Myocyte (in vitro differentiated cells): ENCODE measurements at regions not wholly inside any gene's neighbourhood (a gene's known extent, or its start where the extent isn't known, plus 50 kb on each side); places are given as distances from the start of the nearest gene placed in this dataset.

Source experiments
- DNase-seq: peaks from one replicate; pipeline ENCODE4 v3.0.0-alpha.2; 2012; ENCODE audit warnings: low read depth

DNA sequence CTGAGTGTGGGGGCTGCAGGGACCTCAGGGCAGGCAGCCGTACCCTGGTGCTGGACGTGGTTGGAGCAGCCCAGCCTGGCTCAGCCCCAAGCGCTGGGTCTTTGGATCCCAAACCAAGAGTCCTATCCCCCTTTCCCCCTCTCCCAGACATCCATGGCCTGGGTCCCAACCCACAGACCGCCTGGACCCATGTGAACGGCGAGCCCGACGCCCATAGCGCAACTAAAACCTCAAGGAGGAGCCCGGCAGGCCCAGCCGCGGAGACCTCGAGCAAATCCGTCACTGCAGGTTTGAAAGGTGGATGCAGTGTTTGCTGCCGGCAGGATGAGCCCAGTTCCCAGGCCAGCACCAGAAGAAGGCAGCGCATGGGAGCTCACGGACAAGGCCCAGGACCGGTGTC is 337.0 kb downstream of the BRD1 start:
- DNase-seq: no peak

DNA sequence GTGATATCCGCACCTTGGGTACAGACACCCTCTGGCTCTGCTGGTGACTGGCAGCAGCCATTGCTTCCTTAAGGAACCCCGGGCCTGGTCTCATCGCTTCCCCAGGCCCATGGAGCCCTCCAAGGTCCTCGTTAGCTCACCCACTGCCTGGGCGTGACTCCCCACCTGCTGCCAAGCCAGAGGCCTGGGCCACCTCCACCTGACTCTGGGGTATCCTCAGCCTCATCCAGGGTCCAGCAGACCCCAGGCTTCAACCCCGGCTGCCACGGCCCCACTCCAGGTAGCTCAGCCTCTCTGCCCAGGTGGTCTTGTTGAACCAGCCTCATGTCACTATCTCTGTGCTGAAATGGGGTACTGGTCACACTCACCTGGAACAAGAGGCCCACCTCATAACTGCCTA is 337.9 kb downstream of the BRD1 start:
- no peak for DNase-seq

DNA sequence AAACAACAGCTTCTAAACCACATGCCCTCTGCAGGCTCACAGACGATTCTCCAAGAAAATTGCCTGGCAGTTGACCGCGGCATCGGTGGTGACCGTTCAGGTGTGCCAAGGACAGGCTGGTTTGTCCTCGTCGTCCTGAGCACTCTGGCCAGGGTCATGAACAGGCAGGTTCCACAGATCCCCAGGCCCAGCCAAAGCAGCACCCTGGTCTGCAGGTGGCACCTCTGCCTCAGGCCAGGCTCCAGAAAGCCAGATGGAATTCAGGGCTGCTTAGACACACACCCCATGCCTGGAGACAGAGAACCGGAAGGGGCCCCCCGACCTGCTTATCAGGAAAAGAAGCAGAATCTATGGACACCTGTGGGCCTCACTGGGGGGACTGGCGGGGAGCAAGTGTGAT is 338.7 kb downstream of the BRD1 start:
- no peak for DNase-seq

DNA sequence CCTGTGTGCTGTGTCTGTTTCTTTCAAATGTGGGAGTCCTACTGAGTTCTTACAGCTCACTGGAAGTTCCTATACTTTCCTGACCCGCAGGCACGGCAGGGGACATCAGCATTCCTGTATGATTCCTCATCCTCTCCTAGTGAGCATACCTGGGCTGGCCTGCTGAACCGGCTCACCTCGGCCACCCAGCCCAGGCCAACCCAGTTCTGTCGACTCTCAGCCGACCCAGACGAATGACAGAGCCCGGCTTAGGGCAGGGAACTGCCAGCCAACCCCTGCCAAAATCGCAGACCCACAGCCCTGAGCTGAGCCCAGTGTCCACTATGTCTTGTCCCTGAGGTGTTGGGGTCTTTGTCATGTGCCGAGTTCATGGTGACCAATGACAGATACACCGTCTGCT is 339.7 kb downstream of the BRD1 start:
- DNase-seq: no peak

DNA sequence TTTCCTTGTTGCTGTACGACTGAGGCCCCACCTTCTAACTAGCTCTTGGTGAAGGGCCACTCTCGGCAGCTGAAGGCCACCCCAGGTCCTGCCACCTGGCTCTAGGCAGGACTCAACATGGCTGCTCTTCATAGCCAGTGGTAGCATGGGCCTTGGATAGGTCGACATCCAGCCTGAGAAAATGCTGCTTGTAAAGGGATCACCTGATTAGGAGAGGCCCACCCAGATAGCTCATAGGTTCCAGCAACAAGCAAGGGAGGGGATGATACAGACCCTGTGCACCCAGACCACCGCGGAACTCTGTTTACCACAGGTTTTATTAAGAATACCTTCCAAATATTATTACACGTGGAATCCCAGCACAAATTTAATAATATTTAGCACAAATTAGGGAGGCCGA is 341.4 kb downstream of the BRD1 start:
- no peak for DNase-seq

DNA sequence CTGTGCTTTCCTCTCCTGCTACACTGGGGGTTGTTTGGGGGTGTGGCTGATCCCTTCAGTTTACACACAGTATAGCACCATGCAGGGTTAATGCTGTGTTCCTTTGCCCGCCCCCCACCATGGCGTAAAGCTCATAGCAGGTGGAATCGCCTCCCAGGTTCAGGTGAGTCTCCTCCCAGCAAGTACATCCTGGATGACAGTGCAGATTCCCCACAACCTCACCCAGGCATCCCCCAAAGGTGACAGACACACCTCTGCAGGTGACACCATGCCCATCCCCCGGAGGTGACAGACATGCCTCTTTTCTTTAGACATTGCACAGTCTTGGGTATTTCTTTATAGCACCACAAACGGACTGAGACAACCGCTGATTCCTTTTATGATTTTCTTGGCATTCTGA is 343.7 kb downstream of the BRD1 start:
- DNase-seq: no peak

DNA sequence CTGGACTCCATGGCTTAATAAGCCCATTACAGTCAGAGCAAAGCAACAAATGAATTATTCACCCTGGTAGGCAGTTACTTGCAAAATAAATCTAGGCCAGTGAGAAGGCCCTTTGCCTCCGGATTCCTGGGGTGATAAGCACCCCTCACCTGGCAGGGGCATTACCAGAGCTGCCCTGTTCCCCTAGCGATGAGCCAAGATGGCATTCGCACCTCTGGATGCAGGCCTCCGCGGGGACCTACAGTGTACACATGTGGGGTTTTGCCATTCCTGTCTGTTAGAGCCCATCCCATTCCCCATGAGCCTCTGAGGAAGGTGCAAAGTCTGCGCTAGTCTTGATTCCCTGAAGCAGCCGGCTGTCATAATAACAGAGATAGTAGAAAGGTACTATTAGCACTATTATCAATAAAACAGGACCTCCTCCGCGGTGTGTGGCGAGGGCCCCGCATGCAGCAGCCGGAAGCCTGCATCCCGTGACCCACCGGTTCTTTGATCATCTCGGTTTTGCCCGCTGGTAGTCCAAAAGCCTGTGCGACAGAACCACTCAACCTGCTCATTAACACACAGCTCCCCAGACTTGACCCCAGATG is 344.3 kb downstream of the BRD1 start:
- no peak for DNase-seq

DNA sequence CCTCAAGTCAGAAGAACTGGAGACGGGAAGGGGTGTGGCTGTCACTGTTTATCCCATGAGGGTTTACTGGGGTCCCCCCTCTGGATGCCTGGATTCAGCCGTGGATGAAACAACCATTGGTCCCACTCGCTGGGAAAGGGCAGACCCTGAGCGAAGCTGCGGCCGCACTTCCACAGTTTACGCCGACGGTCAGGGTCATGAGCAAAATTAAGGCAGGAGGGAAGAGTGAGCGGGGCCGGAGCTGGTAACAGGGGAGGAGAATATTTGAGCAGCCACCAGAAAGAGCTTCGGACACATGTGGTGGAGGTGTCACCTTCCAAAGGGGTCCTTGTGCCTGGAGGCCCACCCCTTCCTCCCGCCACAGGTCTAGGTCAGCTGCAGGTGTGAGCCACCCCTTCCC is 344.9 kb downstream of the BRD1 start:
- no peak for DNase-seq

DNA sequence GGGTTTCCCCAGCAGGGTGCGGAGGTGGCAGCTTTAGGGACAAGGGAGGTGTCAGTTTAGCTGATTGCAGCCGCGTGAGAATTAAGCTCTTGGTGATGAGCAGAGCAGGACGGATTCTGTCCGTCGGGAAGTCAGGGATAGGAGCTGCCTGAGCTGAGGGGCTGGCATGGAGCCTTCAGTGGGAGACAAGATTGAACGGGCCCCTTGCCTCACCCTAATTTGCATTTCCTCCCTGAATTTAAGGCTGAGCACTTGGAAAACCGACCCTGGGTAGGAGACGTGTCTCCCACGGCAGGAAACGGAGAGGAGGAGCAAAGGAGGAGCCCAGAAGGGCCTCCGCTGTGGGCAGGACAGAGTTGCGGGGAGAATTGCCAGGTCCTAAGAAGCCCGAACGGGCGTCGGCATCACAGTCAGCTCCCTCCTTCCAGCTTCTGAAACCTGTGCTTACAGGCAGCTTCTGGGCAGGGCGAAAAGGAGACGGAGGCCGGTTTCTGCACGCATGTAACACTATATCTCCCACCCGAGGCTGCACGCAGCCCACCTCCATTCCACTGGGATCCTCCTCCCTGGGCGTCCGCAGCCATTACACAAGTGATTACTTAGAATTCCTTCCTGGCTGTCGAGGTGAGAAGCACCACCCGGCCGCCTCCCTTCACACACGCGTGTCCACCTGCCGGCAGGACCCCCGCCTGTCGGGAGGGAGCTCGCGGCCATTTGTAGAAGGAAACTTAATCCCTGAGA is 345.8 kb downstream of the BRD1 start:
- DNase-seq: no peak

DNA sequence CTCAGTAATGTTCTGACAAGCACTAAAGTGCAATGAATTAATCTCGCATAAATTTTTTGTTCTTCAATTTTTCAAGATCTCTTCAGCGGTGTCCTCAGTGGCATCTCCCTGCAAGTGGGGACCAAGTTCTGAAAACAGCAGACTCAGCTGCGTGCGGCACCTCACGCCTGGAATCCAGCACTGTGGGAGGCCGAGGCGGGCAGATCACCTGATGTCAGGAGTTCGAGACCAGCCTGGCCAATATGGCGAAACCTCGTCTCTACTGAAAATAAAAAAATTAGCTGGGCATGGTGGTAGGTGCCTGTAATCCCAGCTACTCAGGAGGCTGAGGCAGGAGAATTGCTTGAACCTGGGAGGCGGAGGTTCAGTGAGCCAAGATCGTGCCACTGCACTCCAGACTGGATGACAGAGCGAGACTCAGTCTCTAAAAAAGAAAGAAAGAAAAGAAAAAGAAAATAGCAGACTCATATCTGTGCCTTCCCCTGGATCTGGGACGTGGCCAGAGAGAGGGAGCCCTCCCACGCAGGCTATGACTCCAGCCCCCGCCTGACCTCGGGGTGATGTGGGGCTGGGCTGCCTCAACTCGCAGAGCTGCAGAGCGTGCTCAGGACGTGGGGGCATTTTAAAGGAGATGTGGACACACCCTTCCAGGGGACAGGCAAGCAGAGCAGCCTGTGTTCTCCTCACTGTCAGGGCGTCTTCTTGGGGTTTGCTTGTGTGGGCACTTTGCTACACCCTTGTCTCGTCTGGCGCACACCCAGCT is 346.6 kb downstream of the BRD1 start:
- no peak for DNase-seq

DNA sequence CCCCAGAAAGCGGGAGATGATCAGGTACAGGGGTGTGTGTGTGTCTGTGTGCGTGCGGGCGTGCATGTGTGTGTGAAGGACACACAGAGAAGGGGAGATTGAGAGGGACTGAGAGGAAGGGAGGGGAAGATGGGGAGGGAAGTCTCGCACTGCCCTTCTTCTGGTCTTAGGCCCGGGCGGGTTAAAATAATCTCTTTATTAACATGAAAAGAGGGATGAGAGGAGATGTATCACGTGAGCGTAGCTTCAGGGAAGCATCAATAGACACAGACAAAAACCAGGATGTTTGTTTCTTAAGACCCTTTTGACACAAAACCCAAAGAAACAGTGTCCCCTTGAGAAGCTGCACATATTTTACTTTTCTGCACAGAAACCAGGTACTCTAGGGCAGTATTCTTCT is 347.3 kb downstream of the BRD1 start:
- DNase-seq: no peak

DNA sequence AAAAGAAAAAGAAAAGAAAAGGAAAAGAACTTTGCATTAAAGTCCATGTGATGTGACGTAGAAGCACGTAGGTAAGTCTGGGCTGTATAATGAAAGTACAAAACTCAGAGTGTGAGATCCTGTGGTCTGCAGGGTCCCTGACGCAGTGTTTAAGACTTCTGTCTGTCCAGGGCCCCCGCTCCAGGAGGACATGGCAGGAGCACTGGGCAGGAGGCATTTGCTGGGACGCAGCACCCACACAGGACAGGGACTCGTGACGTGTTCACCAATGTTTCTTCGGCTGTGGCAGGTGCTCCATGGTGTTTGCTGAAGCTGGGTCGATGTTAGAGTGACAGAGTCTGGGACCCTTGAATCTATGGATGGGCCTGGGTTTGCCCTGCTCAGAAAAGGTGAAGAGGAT is 348.1 kb downstream of the BRD1 start:
- DNase-seq: no peak

DNA sequence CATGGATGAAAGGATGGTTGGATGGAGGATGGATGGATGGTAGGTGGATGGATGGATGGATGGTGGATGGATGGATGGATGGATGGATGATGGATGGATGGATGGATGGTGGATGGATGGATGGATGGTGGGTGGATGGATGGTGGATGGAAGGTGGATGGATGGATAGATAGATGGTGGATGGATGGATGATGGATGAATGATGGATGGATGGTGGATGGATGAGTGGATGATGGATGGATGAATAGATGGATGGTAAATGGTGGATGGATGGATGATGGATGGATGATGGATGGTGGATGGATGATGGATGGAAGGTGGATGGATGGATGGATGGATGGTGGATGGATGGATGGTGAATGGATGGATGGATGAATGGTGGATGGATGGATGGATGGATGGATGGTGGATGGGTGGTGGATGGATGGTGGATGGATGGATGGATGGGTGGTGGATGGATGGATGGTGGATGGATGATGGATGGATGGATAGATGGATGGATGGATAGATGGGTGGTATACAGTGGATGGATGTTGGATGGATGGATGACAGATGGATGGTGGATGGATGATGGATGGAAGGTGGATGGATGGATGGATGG is 350.8 kb downstream of the BRD1 start:
- no peak for DNase-seq

DNA sequence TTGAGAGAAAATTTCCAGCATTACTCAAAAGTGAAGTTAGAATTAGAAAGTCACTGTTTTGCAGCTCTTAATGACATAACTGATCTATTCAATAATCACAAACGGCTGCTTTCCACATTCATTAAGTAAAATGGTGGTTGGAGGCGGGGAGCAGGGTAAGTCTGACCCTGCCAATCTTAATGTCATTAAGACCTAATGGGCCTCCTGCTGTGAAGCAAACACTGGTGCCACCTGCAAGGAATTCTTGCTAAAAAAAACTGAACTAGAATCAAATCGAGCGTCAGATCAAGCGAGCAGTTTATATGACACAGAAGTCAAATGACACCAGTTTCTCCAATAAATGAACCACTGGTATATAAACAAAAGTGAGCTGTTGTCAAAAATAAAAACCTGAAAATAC is 351.5 kb downstream of the BRD1 start:
- DNase-seq: no peak

DNA sequence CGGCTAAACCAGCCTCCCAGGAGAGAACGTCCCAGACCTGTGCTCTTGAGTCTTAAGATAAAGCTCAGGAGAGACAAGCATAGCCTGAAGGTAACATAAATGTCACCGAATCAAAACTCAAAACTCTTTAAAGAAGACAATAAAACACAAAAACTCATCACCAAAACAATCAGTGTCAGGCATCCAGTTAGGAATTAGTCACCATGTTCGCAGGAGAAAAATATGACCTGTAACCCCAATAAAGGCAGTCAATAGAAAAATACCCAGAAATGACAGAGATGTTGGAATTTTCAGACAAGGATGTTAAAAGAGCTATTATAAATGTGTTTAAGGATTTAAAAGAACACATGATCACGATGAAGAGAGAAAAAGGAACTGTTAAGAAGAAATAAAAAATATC is 352.4 kb downstream of the BRD1 start:
- DNase-seq: no peak

DNA sequence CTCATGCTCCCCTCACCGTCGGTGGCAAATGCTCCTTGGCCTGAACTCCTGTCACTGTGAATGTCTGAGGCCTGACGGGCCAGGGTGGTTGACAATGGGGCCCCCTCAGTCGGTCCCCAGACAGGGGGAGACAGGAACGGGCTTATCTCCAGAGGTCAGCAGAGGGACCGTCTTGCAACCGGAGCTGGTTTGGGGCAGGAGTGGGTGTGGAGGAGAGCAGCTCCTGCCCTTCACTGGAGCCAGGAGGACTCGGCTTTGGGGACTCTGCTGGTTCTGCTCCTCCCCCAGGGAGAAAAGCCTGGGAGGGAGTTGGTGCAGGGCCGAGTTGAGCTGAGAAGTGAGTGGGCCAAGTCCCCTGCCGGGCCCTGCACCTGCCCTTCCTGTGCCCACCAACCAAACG is 354.4 kb downstream of the BRD1 start:
- no peak for DNase-seq

DNA sequence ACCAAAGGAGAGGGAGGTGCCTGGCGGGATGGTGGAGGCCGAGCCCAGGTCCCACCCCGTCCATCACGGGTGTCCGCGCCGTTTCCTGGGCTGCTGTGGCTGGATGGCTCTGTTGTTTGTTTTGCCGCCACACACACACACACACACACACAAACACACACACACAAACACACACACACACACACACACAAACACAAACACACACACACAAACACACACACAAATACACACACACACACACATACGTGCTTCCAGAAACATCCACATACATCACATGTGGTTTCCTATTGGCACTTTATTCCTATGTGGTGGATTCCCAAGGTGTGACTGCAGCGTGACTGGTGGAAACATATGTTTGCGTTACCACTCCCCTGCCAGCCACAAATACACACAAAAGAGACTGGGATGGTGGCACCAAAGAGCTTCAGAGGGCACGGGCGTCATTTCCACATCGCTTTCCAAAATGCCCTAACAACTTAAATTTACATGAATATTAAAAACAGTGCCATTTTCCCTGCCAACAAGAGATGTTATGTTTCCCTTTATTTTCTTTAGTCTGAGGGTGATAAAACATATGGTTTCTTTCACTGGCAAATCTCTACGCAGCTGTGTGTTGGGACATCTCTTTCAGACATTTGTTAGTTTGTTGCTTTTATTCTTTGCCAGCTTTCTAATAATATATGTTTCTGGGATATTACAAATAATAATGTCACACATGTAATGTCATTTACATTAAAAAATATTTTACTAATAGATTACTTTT is 356.8 kb downstream of the BRD1 start:
- no peak for DNase-seq

DNA sequence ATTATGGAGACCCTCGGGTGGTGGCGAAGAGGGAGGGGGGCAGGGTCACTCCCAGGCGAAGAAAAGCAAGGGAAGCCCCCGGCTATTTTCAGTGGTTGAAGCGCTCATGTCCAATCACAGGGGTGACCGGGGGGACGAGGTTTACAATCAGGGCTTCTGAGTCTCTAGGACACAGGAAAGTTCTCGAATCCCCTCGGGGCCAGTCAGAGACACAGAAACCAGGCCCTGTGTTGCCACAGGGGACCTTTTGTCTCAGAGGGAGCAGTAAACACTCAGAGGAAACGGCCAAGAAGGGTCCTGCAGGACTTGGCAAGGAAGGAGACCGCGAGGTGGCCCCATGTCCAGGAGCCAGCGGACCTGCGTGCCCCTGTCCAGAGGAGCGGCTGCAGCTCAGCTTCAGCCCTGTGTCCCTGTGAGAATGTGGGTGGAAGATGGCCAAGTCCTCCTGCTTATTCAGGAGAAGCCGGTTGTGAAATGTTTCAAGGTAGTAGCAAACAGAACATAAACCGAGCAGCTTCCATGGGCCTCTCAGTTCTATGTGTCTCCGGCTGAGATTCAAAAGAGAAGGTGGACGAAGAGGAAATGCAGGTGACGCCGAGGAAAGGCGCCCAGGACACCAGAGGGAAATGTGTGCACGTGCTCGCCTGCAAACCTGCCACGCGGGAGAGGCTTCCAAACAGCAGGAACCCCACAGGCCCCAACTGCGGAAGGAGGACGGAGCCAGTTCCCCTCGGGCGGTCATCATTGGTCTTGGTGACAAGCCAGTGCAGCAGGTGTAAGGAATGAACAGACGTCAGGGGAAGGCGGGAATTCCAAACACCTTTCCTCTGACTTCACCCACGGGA is 357.6 kb downstream of the BRD1 start:
- DNase-seq: no peak

DNA sequence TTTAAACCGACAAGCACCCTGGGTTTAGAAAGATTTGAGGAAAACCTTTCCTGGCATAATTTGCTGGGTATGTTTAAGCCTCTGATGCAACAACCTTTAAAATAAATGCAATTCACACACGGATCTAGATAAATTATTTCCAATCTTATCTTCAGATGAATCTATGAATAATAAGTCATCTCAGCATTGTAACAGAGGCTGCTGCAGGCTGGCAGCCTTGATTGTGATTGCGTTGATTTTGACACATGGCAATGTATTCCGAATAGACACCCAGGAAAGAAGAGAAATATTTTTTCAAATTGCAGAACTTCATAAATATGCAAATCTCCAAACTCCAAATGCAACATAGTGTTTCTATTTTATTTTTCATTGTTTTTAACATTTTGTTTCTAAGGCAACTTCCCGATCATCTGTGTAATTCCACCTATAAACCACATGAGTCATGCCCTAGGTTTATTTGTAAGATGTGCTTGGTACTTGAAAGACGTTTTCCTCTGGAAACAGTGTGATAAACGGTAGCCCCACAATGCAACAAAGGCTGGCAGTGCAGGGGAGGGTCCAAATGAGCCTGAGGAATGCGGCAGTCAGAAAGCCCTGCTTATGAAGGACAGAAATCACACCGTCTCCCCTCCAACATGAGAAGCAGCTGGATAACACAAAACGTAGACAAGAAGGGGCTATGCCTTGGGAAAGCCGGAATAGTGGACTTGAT is 359.0 kb downstream of the BRD1 start:
- DNase-seq: no peak
